Esophagus muscularis mucosa (tissue), 4 donors: ENCODE measurements at regions not wholly inside any gene's neighbourhood (a gene's known extent, or its start where the extent isn't known, plus 50 kb on each side); places are given as distances from the start of the nearest gene placed in this dataset.

Source experiments
- DNase-seq: peaks from one replicate; pipeline ENCODE4 v3.0.0-alpha.2; 2017; ENCODE audit errors: extremely low spot score
- H3K27ac ChIP-seq, 4 donors: fragments of 200-600 bp; sonication (generic); replicated peaks in 1 of 4; 1 replicate in 3 of 4; 2 replicates in 1 of 4; pipeline ENCODE4 v1.5.1; 2016 to 2019; ENCODE audit warnings: mild to moderate bottlenecking in 1 of 4
- H3K27me3 ChIP-seq, 4 donors: fragments of 200-600 bp; sonication (generic); one replicate each; pipeline versions ENCODE4 v1.5.1 to v1.6.0; 2016 to 2019
- H3K36me3 ChIP-seq, 4 donors: fragments of 200-600 bp; sonication (generic); one replicate each; pipeline ENCODE4 v1.5.1; 2016 to 2019
- H3K4me1 ChIP-seq, 4 donors: fragments of 200-600 bp; sonication (generic); one replicate each; pipeline ENCODE4 v1.5.1; 2016 to 2019
- H3K4me3 ChIP-seq, 4 donors: fragments of 200-600 bp; sonication (generic); 1 replicate in 2 of 4; 2 replicates in 2 of 4; pipeline ENCODE4 v1.5.1; 2016 to 2019; ENCODE audit warnings: mild to moderate bottlenecking in 4 of 4, moderate library complexity in 1 of 4
- H3K9me3 ChIP-seq, 4 donors: fragments of 200-600 bp; sonication (generic); 1 replicate in 3 of 4; 2 replicates in 1 of 4; pipeline ENCODE4 v1.5.1; 2016 to 2019
- EP300 ChIP-seq: sonication (generic); formaldehyde crosslinking; IDR thresholded peaks from one replicate; pipeline ENCODE4 v1.6.1; 2017; ENCODE audit warnings: antibody characterized with exemption
- POLR2A ChIP-seq: fragments of 450-650 bp; IDR thresholded peaks from one replicate; pipeline ENCODE4 v1.6.1; 2017; ENCODE audit warnings: antibody characterized with exemption, moderate library complexity, mild to moderate bottlenecking, low read depth
- POLR2AphosphoS5 ChIP-seq, 2 donors: sonication (generic); formaldehyde crosslinking; IDR thresholded peaks; one replicate each; pipeline ENCODE4 v1.6.1; 2017; ENCODE audit warnings: antibody characterized with exemption in 2 of 2
- WGBS: methylation state at CpG from one replicate; pipeline ENCODE4 v1.1.5; 2018; 5-methylcytosine and 5-hydroxymethylcytosine counted together
- intact Hi-C: fragments of 100-400 bp; cut with DNase I; formaldehyde crosslinking; loops from one replicate; pipeline ENCODE4 v1.15.1; 2023
- TF ChIP-seq, protein P1 (sequence below), 3 experiments: fragments of 200-600 bp in 2 of 3; fragments of 450-650 bp in 1 of 3; sonication (generic) in 2 of 3; IDR thresholded peaks; one replicate each; pipeline ENCODE4 v1.5.1; 2017 to 2019; ENCODE audit warnings: antibody characterized with exemption in 3 of 3, mild to moderate bottlenecking in 2 of 3, moderate library complexity in 1 of 3

DNA sequence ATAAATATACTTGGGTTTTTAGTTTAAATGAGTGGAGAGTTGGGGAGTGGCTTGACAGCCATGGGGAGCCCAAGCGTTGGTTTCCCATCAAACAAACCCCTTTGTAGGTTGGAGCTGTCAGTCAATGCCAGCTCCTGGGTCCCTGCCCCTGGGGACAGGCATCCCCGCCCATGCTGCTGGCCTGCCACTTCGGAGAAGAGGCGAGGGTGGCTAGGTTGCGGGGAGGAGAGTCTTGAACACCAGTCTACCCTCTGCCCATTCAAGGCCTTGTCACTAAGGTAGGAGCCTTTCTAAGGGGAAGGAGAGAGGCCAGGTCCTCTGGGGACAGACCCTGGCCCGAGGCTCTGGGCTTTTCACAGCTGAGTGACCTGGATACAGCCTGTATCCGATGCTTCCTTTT lies 211.9 kb upstream of the CADM1 start:
- peaks cover 0 to 5% (median 0%) of the 10 kb centered on the region in 4 donors for H3K27me3 ChIP-seq
- H3K4me3 ChIP-seq, result no peak overlapping the region
- H3K27ac ChIP-seq, result no peak overlapping the region
- intact Hi-C loops, result no loop called here
- no peak for DNase-seq
- WGBS, result 89% methylated on average over 7 of the region's 7 CpGs
- no peaks in the 10 kb centered on the region for H3K9me3 ChIP-seq
- TF ChIP-seq, protein P1, sequence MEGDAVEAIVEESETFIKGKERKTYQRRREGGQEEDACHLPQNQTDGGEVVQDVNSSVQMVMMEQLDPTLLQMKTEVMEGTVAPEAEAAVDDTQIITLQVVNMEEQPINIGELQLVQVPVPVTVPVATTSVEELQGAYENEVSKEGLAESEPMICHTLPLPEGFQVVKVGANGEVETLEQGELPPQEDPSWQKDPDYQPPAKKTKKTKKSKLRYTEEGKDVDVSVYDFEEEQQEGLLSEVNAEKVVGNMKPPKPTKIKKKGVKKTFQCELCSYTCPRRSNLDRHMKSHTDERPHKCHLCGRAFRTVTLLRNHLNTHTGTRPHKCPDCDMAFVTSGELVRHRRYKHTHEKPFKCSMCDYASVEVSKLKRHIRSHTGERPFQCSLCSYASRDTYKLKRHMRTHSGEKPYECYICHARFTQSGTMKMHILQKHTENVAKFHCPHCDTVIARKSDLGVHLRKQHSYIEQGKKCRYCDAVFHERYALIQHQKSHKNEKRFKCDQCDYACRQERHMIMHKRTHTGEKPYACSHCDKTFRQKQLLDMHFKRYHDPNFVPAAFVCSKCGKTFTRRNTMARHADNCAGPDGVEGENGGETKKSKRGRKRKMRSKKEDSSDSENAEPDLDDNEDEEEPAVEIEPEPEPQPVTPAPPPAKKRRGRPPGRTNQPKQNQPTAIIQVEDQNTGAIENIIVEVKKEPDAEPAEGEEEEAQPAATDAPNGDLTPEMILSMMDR (IDR thresholded peaks at IDR 0.05), result no peak
- TF ChIP-seq POLR2AphosphoS5 (IDR thresholded peaks at IDR 0.05), result no peak
- no peak for TF ChIP-seq POLR2A
- TF ChIP-seq EP300, result no peak
- H3K4me1 ChIP-seq, result peaks cover 0 to 4% (median 0%) of the 10 kb centered on the region in 4 donors
- no peaks in the 10 kb centered on the region for H3K36me3 ChIP-seq

DNA sequence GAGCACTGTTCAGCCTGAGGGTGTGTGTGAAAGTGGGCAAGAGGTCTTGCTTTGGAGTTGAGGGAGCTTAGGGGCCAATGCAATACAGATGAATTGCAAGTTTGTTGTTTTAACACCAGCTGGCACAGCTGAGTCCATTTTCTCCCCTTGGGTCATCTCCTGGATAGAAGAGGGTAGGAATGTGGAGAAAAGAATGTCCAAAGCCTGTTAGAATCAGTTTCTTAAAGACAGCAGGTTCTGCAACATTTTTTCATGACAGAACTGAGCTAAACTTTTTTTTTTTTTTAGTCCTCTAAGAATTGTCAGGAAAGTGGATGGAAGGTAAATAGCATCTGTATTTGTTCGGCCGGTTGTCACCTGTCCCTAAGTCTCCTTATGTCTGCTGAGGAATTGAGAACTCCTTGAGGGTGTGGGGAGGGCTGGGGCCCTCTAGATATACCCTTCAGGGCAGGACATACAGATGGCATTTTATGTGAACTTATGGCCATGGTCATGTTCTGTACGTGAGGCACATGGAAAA lies 211.1 kb upstream of the CADM1 start:
- no peak for DNase-seq
- Histone ChIP-seq H3K4me3 (no peak overlapping the region), H3K9me3 (no peaks in the 10 kb centered on the region), H3K4me1 (peaks cover 0 to 4% (median 0%) of the 10 kb centered on the region in 4 donors), H3K36me3 (no peaks in the 10 kb centered on the region), H3K27me3 (peaks cover 0 to 11% (median 0%) of the 10 kb centered on the region in 4 donors), H3K27ac (no peak overlapping the region)
- 94% methylated on average over 3 of the region's 3 CpGs for WGBS
- intact Hi-C loops, result no loop called here
- TF ChIP-seq, protein P1 (IDR thresholded peaks at IDR 0.05), result no peak
- no peak for TF ChIP-seq POLR2A
- TF ChIP-seq POLR2AphosphoS5 (IDR thresholded peaks at IDR 0.05), result no peak
- TF ChIP-seq EP300, result no peak

DNA sequence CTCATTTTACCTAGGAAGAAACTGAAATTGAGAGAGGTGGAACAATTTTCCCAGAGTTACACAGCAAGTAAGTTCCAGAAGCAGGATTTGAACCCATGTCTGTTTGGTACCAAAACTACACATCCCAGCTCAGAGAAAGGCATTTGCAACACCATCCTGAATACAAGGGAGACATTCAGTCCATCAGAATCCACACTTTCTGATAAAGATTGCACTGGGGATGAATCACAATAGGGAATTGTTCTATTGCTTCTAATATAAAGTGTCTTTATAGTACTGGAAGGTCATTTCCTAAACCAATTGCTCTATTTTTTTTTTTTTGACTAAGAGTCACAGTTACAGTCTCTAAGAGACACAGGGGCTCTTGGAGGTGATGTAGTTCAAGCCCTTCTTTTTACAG lies 208.1 kb upstream of the CADM1 start:
- Histone ChIP-seq H3K27ac (no peak overlapping the region), H3K4me3 (no peak overlapping the region), H3K9me3 (no peaks in the 10 kb centered on the region), H3K27me3 (peaks cover 0 to 11% (median 0%) of the 10 kb centered on the region in 4 donors), H3K36me3 (no peaks in the 10 kb centered on the region), H3K4me1 (peaks cover 0 to 4% (median 0%) of the 10 kb centered on the region in 4 donors)
- TF ChIP-seq EP300 (no peak), POLR2A (no peak), POLR2AphosphoS5 (IDR thresholded peaks at IDR 0.05) (no peak)
- TF ChIP-seq, protein P1 (IDR thresholded peaks at IDR 0.05), result no peak
- intact Hi-C loops, result no loop called here
- no peak for DNase-seq

DNA sequence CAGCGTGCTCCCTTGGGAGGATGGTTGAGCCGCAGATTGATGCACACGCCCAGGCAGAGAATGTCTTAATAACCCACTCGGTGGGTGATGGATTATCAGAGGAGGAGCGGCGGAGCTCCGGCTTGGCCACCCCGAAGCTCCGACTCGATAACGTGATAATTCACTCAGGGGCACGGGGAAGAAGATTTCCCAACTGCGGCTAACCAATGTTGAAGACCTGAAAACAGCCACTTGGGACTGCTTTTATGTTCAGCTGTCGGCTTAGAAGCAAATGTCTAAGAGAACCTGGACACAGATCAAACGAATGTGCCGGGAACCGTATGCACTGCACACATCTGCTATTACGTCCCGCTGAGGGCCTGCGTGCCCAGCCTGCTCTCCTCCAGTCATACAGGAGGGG lies 206.8 kb upstream of the CADM1 start:
- no peak for DNase-seq
- WGBS, result 78% methylated on average over 13 of the region's 20 CpGs
- TF ChIP-seq EP300 (no peak), POLR2AphosphoS5 (IDR thresholded peaks at IDR 0.05) (no peak), POLR2A (no peak)
- TF ChIP-seq, protein P1 (IDR thresholded peaks at IDR 0.05), result no peak
- intact Hi-C loops, result no loop called here
- no peak overlapping the region for H3K27ac ChIP-seq
- H3K36me3 ChIP-seq, result no peaks in the 10 kb centered on the region
- H3K4me1 ChIP-seq, result peaks cover 0 to 10% (median 3%) of the 10 kb centered on the region in 4 donors
- no peak overlapping the region for H3K4me3 ChIP-seq
- H3K9me3 ChIP-seq, result no peaks in the 10 kb centered on the region
- peaks cover 0 to 11% (median 0%) of the 10 kb centered on the region in 4 donors for H3K27me3 ChIP-seq

DNA sequence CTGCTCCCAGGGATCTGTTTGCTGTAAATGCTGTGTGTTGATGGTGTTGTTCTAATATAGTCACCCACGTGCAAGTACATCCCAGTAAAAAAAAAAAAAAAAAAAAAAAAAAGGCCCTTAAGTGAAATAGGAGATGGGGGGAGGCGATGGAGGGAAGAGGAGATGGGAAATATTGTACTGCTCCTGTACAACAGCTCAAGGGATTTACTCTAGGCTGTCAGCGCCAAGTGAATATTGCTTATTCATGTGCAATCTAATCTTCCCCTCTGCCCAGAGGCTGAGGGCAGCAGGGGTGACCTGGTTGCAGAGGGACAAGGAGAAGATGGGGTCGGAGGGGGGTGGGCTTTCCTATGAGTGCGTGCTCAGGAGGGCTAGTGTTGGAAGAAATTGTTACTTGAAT lies 206.2 kb upstream of the CADM1 start:
- Histone ChIP-seq H3K27ac (no peak overlapping the region), H3K36me3 (no peaks in the 10 kb centered on the region), H3K27me3 (peaks cover 0 to 11% (median 0%) of the 10 kb centered on the region in 4 donors), H3K9me3 (no peaks in the 10 kb centered on the region), H3K4me3 (no peak overlapping the region), H3K4me1 (peaks cover 0 to 10% (median 3%) of the 10 kb centered on the region in 4 donors)
- 78% methylated on average over 5 of the region's 5 CpGs for WGBS
- intact Hi-C loops, result no loop called here
- DNase-seq, result no peak
- TF ChIP-seq EP300, result no peak
- TF ChIP-seq POLR2A, result no peak
- no peak for TF ChIP-seq POLR2AphosphoS5 (IDR thresholded peaks at IDR 0.05)
- TF ChIP-seq, protein P1 (IDR thresholded peaks at IDR 0.05), result no peak
